Central memory CD8-positive, alpha-beta T cell (primary cell): ENCODE measurements at regions not wholly inside any gene's neighbourhood (a gene's known extent, or its start where the extent isn't known, plus 50 kb on each side); places are given as distances from the start of the nearest gene placed in this dataset.

Experiments
- ATAC-seq: fragments of 150-1000 bp; cut with Tn5 transposase; replicated peaks from 2 replicates; pipeline ENCODE4 v1.10.0; 2022; ENCODE audit warnings: mild to moderate bottlenecking, moderate FRiP score, moderate number of reproducible peaks; ENCODE audit not compliant: poor library complexity, severe bottlenecking; ENCODE audit errors: extremely low read depth
- DNase-seq, 2 donors: peaks; one replicate each; pipeline ENCODE4 v3.0.0; 2021; ENCODE audit warnings: low spot score in 2 of 2
- H3K27ac Mint-ChIP-seq: one replicate; pipeline ENCODE4 v1.8.0; 2022; ENCODE audit warnings: low read depth, mild to moderate bottlenecking, moderate library complexity, mixed read lengths
- H3K27me3 Mint-ChIP-seq: one replicate; pipeline ENCODE4 v1.8.0; 2022; ENCODE audit warnings: mixed read lengths
- H3K36me3 Mint-ChIP-seq: one replicate; pipeline ENCODE4 v1.8.0; 2022; ENCODE audit warnings: mild to moderate bottlenecking, moderate library complexity, mixed read lengths; ENCODE audit not compliant: insufficient read depth
- H3K4me1 Mint-ChIP-seq: one replicate; pipeline ENCODE4 v1.8.0; 2022; ENCODE audit warnings: mixed read lengths
- H3K4me3 Mint-ChIP-seq: one replicate; pipeline ENCODE4 v1.8.0; 2022; ENCODE audit warnings: mild to moderate bottlenecking, moderate library complexity, mixed read lengths
- H3K9me3 Mint-ChIP-seq: one replicate; pipeline ENCODE4 v1.8.0; 2022; ENCODE audit warnings: mixed read lengths

- DNase-seq = no peak
- no peak overlapping the region for H3K27ac Mint-ChIP-seq
- H3K4me3 Mint-ChIP-seq = no peak overlapping the region
- H3K4me1 Mint-ChIP-seq = no peaks in the 10 kb centered on the region
- no peak for ATAC-seq
- H3K9me3 Mint-ChIP-seq = no peaks in the 10 kb centered on the region
- peaks cover 12% of the 10 kb centered on the region for H3K27me3 Mint-ChIP-seq
- no peaks in the 10 kb centered on the region for H3K36me3 Mint-ChIP-seq
Measured at GRCh38 chrX:14083783-14084182, 54.1 kb upstream of the GEMIN8 start.

GRCh38 chrX:14079891-14080430 lies 50.3 kb upstream of the GEMIN8 start:
- Mint-ChIP-seq H3K27ac (no peak overlapping the region), H3K4me1 (no peaks in the 10 kb centered on the region), H3K4me3 (no peak overlapping the region), H3K36me3 (no peaks in the 10 kb centered on the region), H3K27me3 (peaks cover 19% of the 10 kb centered on the region), H3K9me3 (no peaks in the 10 kb centered on the region)
- DNase-seq (no peak), ATAC-seq (no peak)
